ENCODE measurements at regions not wholly inside any gene's neighbourhood (a gene's known extent, or its start where the extent isn't known, plus 50 kb on each side); places are given as distances from the start of the nearest gene placed in this dataset.

GRCh38 chr2:236998758-236999157 is 86.9 kb upstream of the COPS8 start:
- TF ChIP-seq CTCF (CRISPR knock-in tag; IDR thresholded peaks at IDR 0.05): no peak
- no peak for TF ChIP-seq ZFP36 (IDR thresholded peaks at IDR 0.05; ENCODE audit: borderline replicate concordance, low read depth, low read length, partially characterized antibody)

Measured in HepG2 (cell line).